ENCODE measurements at regions not wholly inside any gene's neighbourhood (a gene's known extent, or its start where the extent isn't known, plus 50 kb on each side); places are given as distances from the start of the nearest gene placed in this dataset.

DNA sequence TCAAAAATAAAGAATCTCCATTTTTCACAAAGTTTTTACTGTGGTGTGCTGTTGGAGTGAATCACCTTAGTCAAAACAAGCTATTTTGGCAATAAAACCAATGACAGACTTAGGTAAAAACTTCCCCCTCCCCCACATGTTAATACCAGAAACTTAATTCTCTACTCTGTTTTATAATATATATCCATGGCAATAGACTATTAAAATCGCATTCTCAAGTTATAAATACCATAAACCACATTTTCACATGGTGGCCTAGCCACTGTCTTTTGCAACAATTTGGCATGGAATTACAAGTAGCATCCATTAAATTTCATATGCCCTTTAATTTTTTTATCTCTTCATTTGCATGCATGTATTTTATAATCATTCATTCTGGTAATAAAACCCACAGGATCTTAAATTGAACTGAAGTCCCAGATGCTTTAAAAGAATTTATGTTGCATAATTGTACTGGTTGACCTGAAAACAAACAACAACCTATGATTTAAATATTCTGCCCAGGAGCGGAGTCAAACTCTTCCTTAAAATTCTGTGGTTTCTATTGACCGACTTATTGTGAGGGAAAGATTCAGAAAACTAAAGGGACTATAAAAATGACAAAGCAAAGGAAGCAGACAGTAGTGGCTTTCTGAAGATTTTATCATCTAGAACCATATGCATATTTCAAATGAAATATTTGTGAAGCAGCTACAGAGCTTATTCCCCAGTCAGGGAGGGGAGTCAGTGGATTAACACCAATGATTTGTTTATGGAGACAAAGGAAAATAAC is 229.0 kb upstream of the TBL1XR1 start:
- TF ChIP-seq, protein P1, sequence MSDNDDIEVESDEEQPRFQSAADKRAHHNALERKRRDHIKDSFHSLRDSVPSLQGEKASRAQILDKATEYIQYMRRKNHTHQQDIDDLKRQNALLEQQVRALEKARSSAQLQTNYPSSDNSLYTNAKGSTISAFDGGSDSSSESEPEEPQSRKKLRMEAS (IDR thresholded peaks at IDR 0.05; ENCODE audit: low read depth, low read length), result no peak
- TF ChIP-seq MYC (IDR thresholded peaks at IDR 0.05; ENCODE audit: low read depth, low read length) (no peak), POLR2A (IDR thresholded peaks at IDR 0.05; ENCODE audit: extremely low read depth, insufficient read length) (no peak)
- TF ChIP-seq, protein P2, sequence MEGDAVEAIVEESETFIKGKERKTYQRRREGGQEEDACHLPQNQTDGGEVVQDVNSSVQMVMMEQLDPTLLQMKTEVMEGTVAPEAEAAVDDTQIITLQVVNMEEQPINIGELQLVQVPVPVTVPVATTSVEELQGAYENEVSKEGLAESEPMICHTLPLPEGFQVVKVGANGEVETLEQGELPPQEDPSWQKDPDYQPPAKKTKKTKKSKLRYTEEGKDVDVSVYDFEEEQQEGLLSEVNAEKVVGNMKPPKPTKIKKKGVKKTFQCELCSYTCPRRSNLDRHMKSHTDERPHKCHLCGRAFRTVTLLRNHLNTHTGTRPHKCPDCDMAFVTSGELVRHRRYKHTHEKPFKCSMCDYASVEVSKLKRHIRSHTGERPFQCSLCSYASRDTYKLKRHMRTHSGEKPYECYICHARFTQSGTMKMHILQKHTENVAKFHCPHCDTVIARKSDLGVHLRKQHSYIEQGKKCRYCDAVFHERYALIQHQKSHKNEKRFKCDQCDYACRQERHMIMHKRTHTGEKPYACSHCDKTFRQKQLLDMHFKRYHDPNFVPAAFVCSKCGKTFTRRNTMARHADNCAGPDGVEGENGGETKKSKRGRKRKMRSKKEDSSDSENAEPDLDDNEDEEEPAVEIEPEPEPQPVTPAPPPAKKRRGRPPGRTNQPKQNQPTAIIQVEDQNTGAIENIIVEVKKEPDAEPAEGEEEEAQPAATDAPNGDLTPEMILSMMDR (IDR thresholded peaks at IDR 0.05; ENCODE audit: low read depth, low read length), result no peak
- no peak overlapping the region for H3K4me3 ChIP-seq (ENCODE audit: low read depth, low read length)
- no peak for DNase-seq (ENCODE audit: low read depth)

GRCh38 chr3:177426878-177427495 is 229.7 kb upstream of the TBL1XR1 start:
- TF ChIP-seq, protein P2 (IDR thresholded peaks at IDR 0.05; ENCODE audit: low read depth, low read length), result no peak
- no peak for TF ChIP-seq MYC (IDR thresholded peaks at IDR 0.05; ENCODE audit: low read depth, low read length)
- no peak overlapping the region for H3K4me3 ChIP-seq (ENCODE audit: low read depth, low read length)
- DNase-seq (ENCODE audit: low read depth), result peak; percentile 40

DNA sequence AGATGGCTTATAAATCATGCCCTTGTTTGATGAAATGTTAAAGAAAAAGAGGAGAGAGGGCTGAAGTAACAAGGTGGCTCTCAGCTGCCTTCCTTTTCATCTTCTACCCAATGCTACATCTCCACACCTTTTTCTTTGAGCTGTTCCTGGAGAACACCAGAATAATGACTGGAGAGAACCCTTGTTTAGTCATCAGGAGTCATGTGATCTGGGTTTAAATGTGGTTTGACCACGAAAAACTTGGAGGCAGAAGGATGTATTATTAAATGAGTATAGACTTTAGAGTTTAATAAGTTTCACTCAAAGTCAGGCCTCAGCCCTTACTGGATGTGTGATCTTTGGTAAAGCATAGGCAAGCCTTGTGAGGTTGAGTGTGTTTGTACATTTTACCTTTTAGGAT is 230.3 kb upstream of the TBL1XR1 start:
- TF ChIP-seq MYC (IDR thresholded peaks at IDR 0.05; ENCODE audit: low read depth, low read length), result no peak
- TF ChIP-seq, protein P2 (IDR thresholded peaks at IDR 0.05; ENCODE audit: low read depth, low read length), result no peak
- TF ChIP-seq, protein P1 (IDR thresholded peaks at IDR 0.05; ENCODE audit: low read depth, low read length), result no peak
- no peak for TF ChIP-seq POLR2A (IDR thresholded peaks at IDR 0.05; ENCODE audit: extremely low read depth, insufficient read length)
- no peak overlapping the region for H3K4me3 ChIP-seq (ENCODE audit: low read depth, low read length)
- peak; percentile 43 for DNase-seq (ENCODE audit: low read depth)

DNA sequence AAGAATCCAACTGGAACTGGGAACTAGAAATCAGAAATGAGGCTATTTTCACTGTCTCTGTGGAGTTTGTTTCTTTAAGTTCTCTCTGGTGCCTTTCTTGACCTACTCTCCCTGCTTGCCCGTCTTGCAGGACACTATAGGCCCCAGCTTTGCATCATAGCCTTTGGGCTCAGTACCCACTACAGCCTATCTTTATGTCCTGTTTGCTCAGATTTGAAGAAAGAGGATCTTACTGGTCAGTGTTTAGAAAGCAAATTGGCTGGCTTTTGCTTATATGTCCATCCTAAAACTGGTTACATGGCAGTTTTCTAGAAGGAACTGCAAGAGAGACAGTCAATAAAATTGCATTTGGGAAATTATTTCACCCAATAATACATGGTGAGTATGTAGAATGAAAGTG is 231.8 kb upstream of the TBL1XR1 start:
- no peak for DNase-seq (ENCODE audit: low read depth)
- TF ChIP-seq, protein P1 (IDR thresholded peaks at IDR 0.05; ENCODE audit: low read depth, low read length), result no peak
- TF ChIP-seq, protein P2 (IDR thresholded peaks at IDR 0.05; ENCODE audit: low read depth, low read length), result no peak
- TF ChIP-seq MYC (IDR thresholded peaks at IDR 0.05; ENCODE audit: low read depth, low read length) (no peak), POLR2A (IDR thresholded peaks at IDR 0.05; ENCODE audit: extremely low read depth, insufficient read length) (no peak)
- H3K4me3 ChIP-seq (ENCODE audit: low read depth, low read length), result no peak overlapping the region

- no peak overlapping the region for H3K4me3 ChIP-seq (ENCODE audit: low read depth, low read length)
- peak; percentile 49 for DNase-seq (ENCODE audit: low read depth)
- TF ChIP-seq, protein P1 (IDR thresholded peaks at IDR 0.05; ENCODE audit: low read depth, low read length), result no peak
- TF ChIP-seq, protein P2 (IDR thresholded peaks at IDR 0.05; ENCODE audit: low read depth, low read length), result no peak
- TF ChIP-seq MYC (IDR thresholded peaks at IDR 0.05; ENCODE audit: low read depth, low read length), result no peak
- no peak for TF ChIP-seq POLR2A (IDR thresholded peaks at IDR 0.05; ENCODE audit: extremely low read depth, insufficient read length)
Measured at GRCh38 chr3:177429771-177430170, 232.5 kb upstream of the TBL1XR1 start.
